ENCODE measurements at regions not wholly inside any gene's neighbourhood (a gene's known extent, or its start where the extent isn't known, plus 50 kb on each side); places are given as distances from the start of the nearest gene placed in this dataset.

DNA sequence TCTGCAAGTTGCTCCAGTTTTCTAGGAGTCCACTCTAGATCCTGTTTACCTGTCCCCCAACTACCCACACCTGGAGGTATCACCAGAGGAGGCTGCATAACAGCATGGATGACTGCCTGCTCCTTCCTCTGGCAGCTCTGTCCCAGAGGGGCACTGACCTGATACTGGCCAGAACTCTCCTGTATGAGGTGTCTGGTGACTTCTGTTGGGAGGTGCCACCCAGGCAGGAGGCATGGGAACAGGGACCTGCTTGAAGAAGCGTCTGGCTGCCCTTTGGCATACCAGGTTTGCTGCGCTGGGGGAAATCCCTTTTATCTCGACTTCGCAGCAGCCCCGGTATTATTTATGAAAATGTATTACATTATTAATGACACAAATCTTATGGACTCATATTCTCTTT lies 1163.6 kb downstream of the NSUN3 start:
- Histone ChIP-seq H3K27me3 (ENCODE audit: insufficient read depth, low read depth, low read length) (no peaks in the 10 kb centered on the region), H3K27ac (ENCODE audit: low read length) (no peak overlapping the region), H3K4me2 (ENCODE audit: low read length) (no peak overlapping the region), H3K36me3 (ENCODE audit: insufficient read depth, low read length) (no peaks in the 10 kb centered on the region), H3K79me2 (replicated peaks; ENCODE audit: insufficient read depth, low read length) (no peaks in the 10 kb centered on the region), H3K9me2 (ENCODE audit: insufficient read depth, low read length) (no peaks in the 10 kb centered on the region), H3F3A (ENCODE audit: insufficient read depth, low read length, poor library complexity, severe bottlenecking) (no peaks in the 10 kb centered on the region), H3K4me3 (ENCODE audit: low read length) (no peak overlapping the region), H2AFZ (ENCODE audit: low read depth, low read length) (no peak overlapping the region), H4K20me1 (ENCODE audit: insufficient read depth) (no peaks in the 10 kb centered on the region), H3K9me3 (ENCODE audit: low read length) (no peaks in the 10 kb centered on the region), H3K9ac (ENCODE audit: low read length) (no peak overlapping the region)
- TF ChIP-seq EZH2 (IDR thresholded peaks at IDR 0.05; ENCODE audit: borderline replicate concordance, insufficient read depth, low read length, poor library complexity, severe bottlenecking) (no peak), SMC3 (conservative IDR thresholded peaks at IDR 0.05; ENCODE audit: poor library complexity) (no peak), TAF1 (IDR thresholded peaks at IDR 0.05; ENCODE audit: low read depth) (no peak), POLR2AphosphoS5 (IDR thresholded peaks at IDR 0.05) (no peak), RAD21 (conservative IDR thresholded peaks at IDR 0.05) (no peak), MXI1 (conservative IDR thresholded peaks at IDR 0.05; ENCODE audit: poor library complexity, severe bottlenecking) (no peak)
- TF ChIP-seq, protein P1, sequence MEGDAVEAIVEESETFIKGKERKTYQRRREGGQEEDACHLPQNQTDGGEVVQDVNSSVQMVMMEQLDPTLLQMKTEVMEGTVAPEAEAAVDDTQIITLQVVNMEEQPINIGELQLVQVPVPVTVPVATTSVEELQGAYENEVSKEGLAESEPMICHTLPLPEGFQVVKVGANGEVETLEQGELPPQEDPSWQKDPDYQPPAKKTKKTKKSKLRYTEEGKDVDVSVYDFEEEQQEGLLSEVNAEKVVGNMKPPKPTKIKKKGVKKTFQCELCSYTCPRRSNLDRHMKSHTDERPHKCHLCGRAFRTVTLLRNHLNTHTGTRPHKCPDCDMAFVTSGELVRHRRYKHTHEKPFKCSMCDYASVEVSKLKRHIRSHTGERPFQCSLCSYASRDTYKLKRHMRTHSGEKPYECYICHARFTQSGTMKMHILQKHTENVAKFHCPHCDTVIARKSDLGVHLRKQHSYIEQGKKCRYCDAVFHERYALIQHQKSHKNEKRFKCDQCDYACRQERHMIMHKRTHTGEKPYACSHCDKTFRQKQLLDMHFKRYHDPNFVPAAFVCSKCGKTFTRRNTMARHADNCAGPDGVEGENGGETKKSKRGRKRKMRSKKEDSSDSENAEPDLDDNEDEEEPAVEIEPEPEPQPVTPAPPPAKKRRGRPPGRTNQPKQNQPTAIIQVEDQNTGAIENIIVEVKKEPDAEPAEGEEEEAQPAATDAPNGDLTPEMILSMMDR (IDR thresholded peaks at IDR 0.05; ENCODE audit: poor library complexity, severe bottlenecking): no peak

DNA sequence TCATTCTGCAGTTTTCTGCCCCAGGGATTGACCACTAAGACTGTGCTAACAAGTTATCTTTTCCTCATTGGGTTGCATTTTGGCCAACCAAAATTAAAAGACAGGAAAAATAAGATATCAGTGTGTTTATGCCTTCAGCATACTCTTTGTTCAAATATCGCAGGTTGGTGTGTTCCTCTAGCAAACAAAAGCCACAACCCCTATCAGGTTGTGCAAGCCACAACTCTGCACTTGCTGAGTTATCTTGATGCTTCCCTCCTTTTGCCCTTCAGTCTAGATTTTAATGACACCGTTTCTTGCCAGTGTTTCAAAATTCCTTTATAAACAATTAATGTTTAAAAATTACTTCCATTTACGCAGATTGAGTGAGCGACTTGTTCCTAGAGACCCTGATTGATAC lies 1164.2 kb downstream of the NSUN3 start:
- no peak overlapping the region for H3K9ac ChIP-seq (ENCODE audit: low read length)
- no peak overlapping the region for H3K27ac ChIP-seq (ENCODE audit: low read length)
- no peak overlapping the region for H3K4me3 ChIP-seq (ENCODE audit: low read length)
- no peaks in the 10 kb centered on the region for H3K9me2 ChIP-seq (ENCODE audit: insufficient read depth, low read length)
- no peaks in the 10 kb centered on the region for H3F3A ChIP-seq (ENCODE audit: insufficient read depth, low read length, poor library complexity, severe bottlenecking)
- no peak overlapping the region for H3K4me2 ChIP-seq (ENCODE audit: low read length)
- no peak overlapping the region for H2AFZ ChIP-seq (ENCODE audit: low read depth, low read length)
- no peaks in the 10 kb centered on the region for H3K36me3 ChIP-seq (ENCODE audit: insufficient read depth, low read length)
- TF ChIP-seq EP300 (conservative IDR thresholded peaks at IDR 0.05; ENCODE audit: poor library complexity, severe bottlenecking) (no peak), MXI1 (conservative IDR thresholded peaks at IDR 0.05; ENCODE audit: poor library complexity, severe bottlenecking) (no peak), TAF1 (IDR thresholded peaks at IDR 0.05; ENCODE audit: low read depth) (no peak), SMC3 (conservative IDR thresholded peaks at IDR 0.05; ENCODE audit: poor library complexity) (no peak), EZH2 (IDR thresholded peaks at IDR 0.05; ENCODE audit: borderline replicate concordance, insufficient read depth, low read length, poor library complexity, severe bottlenecking) (no peak), POLR2AphosphoS5 (IDR thresholded peaks at IDR 0.05) (no peak), RAD21 (conservative IDR thresholded peaks at IDR 0.05) (no peak)
- H3K79me2 ChIP-seq (replicated peaks; ENCODE audit: insufficient read depth, low read length): no peaks in the 10 kb centered on the region
- H3K9me3 ChIP-seq (ENCODE audit: low read length): no peaks in the 10 kb centered on the region
- H3K27me3 ChIP-seq (ENCODE audit: insufficient read depth, low read depth, low read length): no peaks in the 10 kb centered on the region
- no peaks in the 10 kb centered on the region for H4K20me1 ChIP-seq (ENCODE audit: insufficient read depth)

DNA sequence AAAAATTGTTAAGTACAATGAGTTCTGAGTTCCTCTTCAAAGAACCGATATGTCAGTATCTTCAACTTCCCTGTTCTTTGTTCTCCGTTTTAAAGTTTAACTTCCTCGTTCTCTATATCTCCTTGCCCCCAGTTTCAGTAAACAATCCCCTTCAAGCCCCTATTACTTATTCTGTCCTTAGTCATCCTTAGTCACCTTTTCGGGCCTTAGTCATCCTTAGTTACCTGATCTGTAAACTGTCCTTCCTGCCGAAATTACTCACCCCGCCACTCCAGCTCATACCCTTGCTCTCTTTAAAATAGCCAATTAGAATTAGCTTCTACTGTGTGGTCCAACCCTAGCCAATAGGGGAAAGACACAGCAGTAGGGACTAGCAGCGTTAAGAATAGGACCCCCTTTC lies 1165.6 kb downstream of the NSUN3 start:
- no peaks in the 10 kb centered on the region for H3K79me2 ChIP-seq (replicated peaks; ENCODE audit: insufficient read depth, low read length)
- no peaks in the 10 kb centered on the region for H3K27me3 ChIP-seq (ENCODE audit: insufficient read depth, low read depth, low read length)
- H3K9ac ChIP-seq (ENCODE audit: low read length): no peak overlapping the region
- H3K9me3 ChIP-seq (ENCODE audit: low read length): no peaks in the 10 kb centered on the region
- TF ChIP-seq, protein P2, sequence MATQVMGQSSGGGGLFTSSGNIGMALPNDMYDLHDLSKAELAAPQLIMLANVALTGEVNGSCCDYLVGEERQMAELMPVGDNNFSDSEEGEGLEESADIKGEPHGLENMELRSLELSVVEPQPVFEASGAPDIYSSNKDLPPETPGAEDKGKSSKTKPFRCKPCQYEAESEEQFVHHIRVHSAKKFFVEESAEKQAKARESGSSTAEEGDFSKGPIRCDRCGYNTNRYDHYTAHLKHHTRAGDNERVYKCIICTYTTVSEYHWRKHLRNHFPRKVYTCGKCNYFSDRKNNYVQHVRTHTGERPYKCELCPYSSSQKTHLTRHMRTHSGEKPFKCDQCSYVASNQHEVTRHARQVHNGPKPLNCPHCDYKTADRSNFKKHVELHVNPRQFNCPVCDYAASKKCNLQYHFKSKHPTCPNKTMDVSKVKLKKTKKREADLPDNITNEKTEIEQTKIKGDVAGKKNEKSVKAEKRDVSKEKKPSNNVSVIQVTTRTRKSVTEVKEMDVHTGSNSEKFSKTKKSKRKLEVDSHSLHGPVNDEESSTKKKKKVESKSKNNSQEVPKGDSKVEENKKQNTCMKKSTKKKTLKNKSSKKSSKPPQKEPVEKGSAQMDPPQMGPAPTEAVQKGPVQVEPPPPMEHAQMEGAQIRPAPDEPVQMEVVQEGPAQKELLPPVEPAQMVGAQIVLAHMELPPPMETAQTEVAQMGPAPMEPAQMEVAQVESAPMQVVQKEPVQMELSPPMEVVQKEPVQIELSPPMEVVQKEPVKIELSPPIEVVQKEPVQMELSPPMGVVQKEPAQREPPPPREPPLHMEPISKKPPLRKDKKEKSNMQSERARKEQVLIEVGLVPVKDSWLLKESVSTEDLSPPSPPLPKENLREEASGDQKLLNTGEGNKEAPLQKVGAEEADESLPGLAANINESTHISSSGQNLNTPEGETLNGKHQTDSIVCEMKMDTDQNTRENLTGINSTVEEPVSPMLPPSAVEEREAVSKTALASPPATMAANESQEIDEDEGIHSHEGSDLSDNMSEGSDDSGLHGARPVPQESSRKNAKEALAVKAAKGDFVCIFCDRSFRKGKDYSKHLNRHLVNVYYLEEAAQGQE (IDR thresholded peaks at IDR 0.05; ENCODE audit: borderline replicate concordance): no peak
- no peak for TF ChIP-seq EZH2 (IDR thresholded peaks at IDR 0.05; ENCODE audit: borderline replicate concordance, insufficient read depth, low read length, poor library complexity, severe bottlenecking)
- no peak for TF ChIP-seq EP300 (conservative IDR thresholded peaks at IDR 0.05; ENCODE audit: poor library complexity, severe bottlenecking)
- TF ChIP-seq RAD21 (conservative IDR thresholded peaks at IDR 0.05): no peak
- no peak for TF ChIP-seq MXI1 (conservative IDR thresholded peaks at IDR 0.05; ENCODE audit: poor library complexity, severe bottlenecking)
- H2AFZ ChIP-seq (ENCODE audit: low read depth, low read length): no peak overlapping the region
- no peaks in the 10 kb centered on the region for H4K20me1 ChIP-seq (ENCODE audit: insufficient read depth)
- H3K4me3 ChIP-seq (ENCODE audit: low read length): no peak overlapping the region
- no peak overlapping the region for H3K27ac ChIP-seq (ENCODE audit: low read length)
- H3K36me3 ChIP-seq (ENCODE audit: insufficient read depth, low read length): no peaks in the 10 kb centered on the region
- H3K9me2 ChIP-seq (ENCODE audit: insufficient read depth, low read length): no peaks in the 10 kb centered on the region
- no peaks in the 10 kb centered on the region for H3F3A ChIP-seq (ENCODE audit: insufficient read depth, low read length, poor library complexity, severe bottlenecking)
- H3K4me2 ChIP-seq (ENCODE audit: low read length): no peak overlapping the region
